ENCODE measurements at regions not wholly inside any gene's neighbourhood (a gene's known extent, or its start where the extent isn't known, plus 50 kb on each side); places are given as distances from the start of the nearest gene placed in this dataset.

- no peak overlapping the region for H3K4me3 ChIP-seq (ENCODE audit: low read depth, low read length)
- no peak for DNase-seq (ENCODE audit: low read depth)
- TF ChIP-seq CTCF (IDR thresholded peaks at IDR 0.05; ENCODE audit: insufficient read depth, low read depth, low read length, missing control alignments) = no peak
Observed at GRCh38 chr18:34350778-34351177, 126.1 kb upstream of the NOL4 start.

GRCh38 chr18:34352385-34353163 lies 127.9 kb upstream of the NOL4 start:
- no peak for DNase-seq (ENCODE audit: low read depth)
- no peak for TF ChIP-seq CTCF (IDR thresholded peaks at IDR 0.05; ENCODE audit: insufficient read depth, low read depth, low read length, missing control alignments)

GRCh38 chr18:34354351-34354750 lies 129.6 kb upstream of the NOL4 start:
- DNase-seq (ENCODE audit: low read depth) = no peak
- no peak overlapping the region for H3K4me3 ChIP-seq (ENCODE audit: low read depth, low read length)

More at GRCh38 chr18:34352385-34353163, 127.9 kb upstream of the NOL4 start:
- no peak overlapping the region for H3K4me3 ChIP-seq (ENCODE audit: low read depth, low read length)

GRCh38 chr18:34357944-34358580 lies 133.3 kb upstream of the NOL4 start:
- H3K4me3 ChIP-seq (ENCODE audit: low read depth, low read length) = peak overlapping the region; percentile 63
- DNase-seq (ENCODE audit: low read depth) = peak; percentile 31
- no peak for TF ChIP-seq CTCF (IDR thresholded peaks at IDR 0.05; ENCODE audit: insufficient read depth, low read depth, low read length, missing control alignments)

More at GRCh38 chr18:34354351-34354750, 129.6 kb upstream of the NOL4 start:
- TF ChIP-seq CTCF (IDR thresholded peaks at IDR 0.05; ENCODE audit: insufficient read depth, low read depth, low read length, missing control alignments) = no peak

GRCh38 chr18:34358923-34359322 lies 134.2 kb upstream of the NOL4 start:
- DNase-seq (ENCODE audit: low read depth) = peak; percentile 88
- TF ChIP-seq CTCF (IDR thresholded peaks at IDR 0.05; ENCODE audit: insufficient read depth, low read depth, low read length, missing control alignments) = no peak
- peak overlapping the region; percentile 63 for H3K4me3 ChIP-seq (ENCODE audit: low read depth, low read length)

GRCh38 chr18:34364699-34365098 lies 140.0 kb upstream of the NOL4 start:
- DNase-seq (ENCODE audit: low read depth) = no peak
- no peak overlapping the region for H3K4me3 ChIP-seq (ENCODE audit: low read depth, low read length)
- TF ChIP-seq CTCF (IDR thresholded peaks at IDR 0.05; ENCODE audit: insufficient read depth, low read depth, low read length, missing control alignments) = no peak

Data from GM12865 (cell line).